Naive thymus-derived CD4-positive, alpha-beta T cell (primary cell): ENCODE measurements at regions not wholly inside any gene's neighbourhood (a gene's known extent, or its start where the extent isn't known, plus 50 kb on each side); places are given as distances from the start of the nearest gene placed in this dataset.

Source experiments
- ATAC-seq: fragments of 150-1000 bp; cut with Tn5 transposase; 2 replicates; pipeline ENCODE4 v1.10.0; 2021; ENCODE audit warnings: mild to moderate bottlenecking, moderate library complexity
- CTCF ChIA-PET: fragments of 350-600 bp; sonication (Branson Sonifier 250); formaldehyde crosslinking; loops from one replicate; lab custom pipeline; 2021; ENCODE audit warnings: antibody characterized with exemption; lab: Charles Lee
- POLR2A ChIA-PET: fragments of 350-600 bp; sonication (Branson Sonifier 250); formaldehyde crosslinking; loops from one replicate; lab custom pipeline; 2021; ENCODE audit warnings: antibody characterized with exemption, inconsistent platforms; lab: Charles Lee
- DNase-seq, 9 donors: peaks; one replicate each; pipeline versions ENCODE4 v3.0.0 to v3.0.0-alpha.2; 2020 to 2022; ENCODE audit warnings: mixed read lengths in 1 of 9
- H3K27ac ChIP-seq: one replicate; pipeline ENCODE4 v1.7.0; 2013; ENCODE audit warnings: mild to moderate bottlenecking, low read depth, low read length, moderate library complexity
- H3K27me3 ChIP-seq, 2 donors: one replicate each; pipeline ENCODE4 v1.7.0; 2013; ENCODE audit warnings: low read length in 2 of 2, mild to moderate bottlenecking in 2 of 2, moderate library complexity in 2 of 2; ENCODE audit not compliant: control insufficient read depth in 2 of 2, insufficient read depth in 2 of 2
- H3K36me3 ChIP-seq, 3 experiments: 1 replicate in 2 of 3; 2 replicates in 1 of 3; pipeline ENCODE4 v1.7.0; 2013; ENCODE audit warnings: low read length in 3 of 3, mild to moderate bottlenecking in 3 of 3, moderate library complexity in 1 of 3; ENCODE audit not compliant: insufficient read depth in 3 of 3, control insufficient read depth in 2 of 3
- H3K4me1 ChIP-seq, 2 donors: one replicate each; pipeline ENCODE4 v1.7.0; 2013; ENCODE audit warnings: low read length in 2 of 2, mild to moderate bottlenecking in 2 of 2, moderate library complexity in 1 of 2; ENCODE audit not compliant: control insufficient read depth in 2 of 2, insufficient read depth in 2 of 2
- H3K4me3 ChIP-seq: 2 replicates; pipeline ENCODE4 v1.7.0; 2013; ENCODE audit warnings: mild to moderate bottlenecking, low read length
- H3K9me3 ChIP-seq, 3 experiments: 1 replicate in 2 of 3; 2 replicates in 1 of 3; pipeline ENCODE4 v1.7.0; 2013; ENCODE audit warnings: low read length in 3 of 3; ENCODE audit not compliant: control insufficient read depth in 2 of 3
- H3K27ac Mint-ChIP-seq, 9 donors: one replicate each; pipeline ENCODE4 v1.8.0; 2020 to 2022; ENCODE audit warnings: mixed read lengths in 9 of 9, mild to moderate bottlenecking in 8 of 9, moderate library complexity in 5 of 9, inconsistent platforms in 2 of 9
- H3K27me3 Mint-ChIP-seq, 5 donors: one replicate each; pipeline ENCODE4 v1.8.0; 2021 to 2022; ENCODE audit warnings: mixed read lengths in 5 of 5, mild to moderate bottlenecking in 1 of 5
- H3K36me3 Mint-ChIP-seq, 5 donors: one replicate each; pipeline ENCODE4 v1.8.0; 2020 to 2022; ENCODE audit warnings: mixed read lengths in 5 of 5, mild to moderate bottlenecking in 3 of 5, inconsistent platforms in 1 of 5
- H3K4me1 Mint-ChIP-seq, 7 donors: one replicate each; pipeline ENCODE4 v1.8.0; 2020 to 2022; ENCODE audit warnings: mixed read lengths in 7 of 7, mild to moderate bottlenecking in 3 of 7, inconsistent platforms in 1 of 7
- H3K4me3 Mint-ChIP-seq, 10 donors: one replicate each; pipeline ENCODE4 v1.8.0; 2020 to 2022; ENCODE audit warnings: mild to moderate bottlenecking in 10 of 10, mixed read lengths in 10 of 10, moderate library complexity in 6 of 10, inconsistent platforms in 2 of 10
- H3K9me3 Mint-ChIP-seq, 11 donors: one replicate each; pipeline ENCODE4 v1.8.0; 2020 to 2022; ENCODE audit warnings: mixed read lengths in 11 of 11, mild to moderate bottlenecking in 4 of 11, inconsistent platforms in 1 of 11, moderate library complexity in 1 of 11
- intact Hi-C, 2 donors: fragments of 100-400 bp; cut with micrococcal nuclease; formaldehyde crosslinking; loops; one replicate each; pipeline ENCODE4 v1.15.1; 2023

GRCh38 chr22:22185217-22185616 is 59.4 kb upstream of the VPREB1 start:
- peaks cover 42 to 59% (median 52%) of the 10 kb centered on the region in 5 donors for H3K27me3 Mint-ChIP-seq

GRCh38 chr22:22184277-22184807 is 60.2 kb upstream of the VPREB1 start:
- intact Hi-C loops = no loop called here
- Histone ChIP-seq H3K4me3 (no peak overlapping the region), H3K4me1 (no peaks in the 10 kb centered on the region), H3K27me3 (no peaks in the 10 kb centered on the region), H3K9me3 (no peaks in the 10 kb centered on the region), H3K27ac (no peak overlapping the region), H3K36me3 (no peaks in the 10 kb centered on the region)
- ChIA-PET POLR2A (interaction anchor here (0.7 kb wide), 1 partner anchor 50 kb away, joined by 3 read pairs; no protein-coding TSS in a partner anchor), CTCF (interaction anchor here (1.1 to 2.8 kb wide), 3 partner anchors 11 to 52 kb away, joined by 3 to 10 read pairs (median 4); no protein-coding TSS in a partner anchor)
- peaks cover 33 to 51% (median 47%) of the 10 kb centered on the region in 5 donors for H3K27me3 Mint-ChIP-seq
- no peak overlapping the region for H3K4me3 Mint-ChIP-seq
- H3K27ac Mint-ChIP-seq = no peak overlapping the region
- no peak for DNase-seq
- peaks cover 0 to 9% (median 2%) of the 10 kb centered on the region in 11 donors for H3K9me3 Mint-ChIP-seq
- H3K4me1 Mint-ChIP-seq = no peaks in the 10 kb centered on the region
- ATAC-seq = no peak
- H3K36me3 Mint-ChIP-seq = peaks cover 0 to 4% (median 0%) of the 10 kb centered on the region in 5 donors

More at GRCh38 chr22:22185217-22185616, 59.4 kb upstream of the VPREB1 start:
- POLR2A ChIA-PET = no interaction called here
- Mint-ChIP-seq H3K4me1 (no peaks in the 10 kb centered on the region), H3K27ac (no peak overlapping the region), H3K9me3 (peaks cover 0 to 18% (median 3%) of the 10 kb centered on the region in 11 donors), H3K4me3 (no peak overlapping the region), H3K36me3 (peaks cover 0 to 4% (median 0%) of the 10 kb centered on the region in 5 donors)
- CTCF ChIA-PET = interaction anchor here (1.4 to 2.8 kb wide), 2 partner anchors 11 to 16 kb away, joined by 3 to 10 read pairs; no protein-coding TSS in a partner anchor
- H3K4me3 ChIP-seq = no peak overlapping the region
- ATAC-seq = no peak
- H3K27ac ChIP-seq = no peak overlapping the region
- intact Hi-C loops = no loop called here
- no peaks in the 10 kb centered on the region for H3K9me3 ChIP-seq
- H3K27me3 ChIP-seq = no peaks in the 10 kb centered on the region
- no peaks in the 10 kb centered on the region for H3K4me1 ChIP-seq
- no peaks in the 10 kb centered on the region for H3K36me3 ChIP-seq
- DNase-seq = no peak

- peaks cover 0 to 6% (median 0%) of the 10 kb centered on the region in 7 donors for H3K4me1 Mint-ChIP-seq
- no peak overlapping the region for H3K4me3 Mint-ChIP-seq
- no peak for DNase-seq
- H3K27me3 Mint-ChIP-seq = peaks cover 28 to 50% (median 40%) of the 10 kb centered on the region in 5 donors
- H3K36me3 Mint-ChIP-seq = peaks cover 0 to 4% (median 0%) of the 10 kb centered on the region in 5 donors
- H3K4me1 ChIP-seq = no peaks in the 10 kb centered on the region
- H3K27ac ChIP-seq = no peak overlapping the region
- CTCF ChIA-PET = interaction anchor here (0.9 kb wide), 1 partner anchor 18 kb away, joined by 3 read pairs; no protein-coding TSS in a partner anchor
- H3K9me3 ChIP-seq = no peaks in the 10 kb centered on the region
- no peak overlapping the region for H3K4me3 ChIP-seq
- no peaks in the 10 kb centered on the region for H3K36me3 ChIP-seq
- POLR2A ChIA-PET = no interaction called here
- intact Hi-C loops = no loop called here
- H3K27me3 ChIP-seq = no peaks in the 10 kb centered on the region
- no peak overlapping the region for H3K27ac Mint-ChIP-seq
- no peak for ATAC-seq
- peaks cover 0 to 4% (median 0%) of the 10 kb centered on the region in 11 donors for H3K9me3 Mint-ChIP-seq
These were observed 61.7 kb upstream of the VPREB1 start for GRCh38 chr22:22182990-22183264.

- Histone ChIP-seq H3K4me1 (no peaks in the 10 kb centered on the region), H3K27ac (no peak overlapping the region), H3K27me3 (no peaks in the 10 kb centered on the region), H3K4me3 (no peak overlapping the region), H3K36me3 (no peaks in the 10 kb centered on the region), H3K9me3 (no peaks in the 10 kb centered on the region)
- H3K9me3 Mint-ChIP-seq = peaks cover 0 to 4% (median 0%) of the 10 kb centered on the region in 11 donors
- H3K27ac Mint-ChIP-seq = no peak overlapping the region
- DNase-seq (no peak), ATAC-seq (no peak)
- H3K36me3 Mint-ChIP-seq = peaks cover 0 to 3% (median 0%) of the 10 kb centered on the region in 5 donors
- CTCF ChIA-PET = interaction anchor here (0.9 kb wide), 1 partner anchor 17 kb away, joined by 3 read pairs; no protein-coding TSS in a partner anchor
- POLR2A ChIA-PET = no interaction called here
- peaks cover 27 to 46% (median 40%) of the 10 kb centered on the region in 5 donors for H3K27me3 Mint-ChIP-seq
- peaks cover 0 to 6% (median 0%) of the 10 kb centered on the region in 7 donors for H3K4me1 Mint-ChIP-seq
- no peak overlapping the region for H3K4me3 Mint-ChIP-seq
- intact Hi-C loops = no loop called here
These were observed 62.2 kb upstream of the VPREB1 start for GRCh38 chr22:22182218-22182989.

- no peak for DNase-seq
- ATAC-seq = no peak
- H3K27me3 Mint-ChIP-seq = peaks cover 27 to 42% (median 35%) of the 10 kb centered on the region in 5 donors
- H3K4me3 Mint-ChIP-seq = no peak overlapping the region
- H3K9me3 Mint-ChIP-seq = no peaks in the 10 kb centered on the region
- Histone ChIP-seq H3K27ac (no peak overlapping the region), H3K9me3 (no peaks in the 10 kb centered on the region), H3K27me3 (no peaks in the 10 kb centered on the region), H3K36me3 (no peaks in the 10 kb centered on the region), H3K4me1 (no peaks in the 10 kb centered on the region), H3K4me3 (no peak overlapping the region)
- peaks cover 0 to 6% (median 0%) of the 10 kb centered on the region in 7 donors for H3K4me1 Mint-ChIP-seq
- intact Hi-C loops = no loop called here
- H3K27ac Mint-ChIP-seq = no peak overlapping the region
- ChIA-PET POLR2A (no interaction called here), CTCF (no interaction called here)
- H3K36me3 Mint-ChIP-seq = no peaks in the 10 kb centered on the region
These were observed 63.2 kb upstream of the VPREB1 start for GRCh38 chr22:22181341-22181850.

- Mint-ChIP-seq H3K36me3 (no peaks in the 10 kb centered on the region), H3K27me3 (peaks cover 25 to 42% (median 33%) of the 10 kb centered on the region in 5 donors), H3K4me3 (no peak overlapping the region), H3K27ac (no peak overlapping the region), H3K9me3 (no peaks in the 10 kb centered on the region), H3K4me1 (peaks cover 0 to 6% (median 0%) of the 10 kb centered on the region in 7 donors)
- intact Hi-C loops = no loop called here
- no peaks in the 10 kb centered on the region for H3K4me1 ChIP-seq
- ATAC-seq = no peak
- no peaks in the 10 kb centered on the region for H3K36me3 ChIP-seq
- CTCF ChIA-PET = no interaction called here
- POLR2A ChIA-PET = no interaction called here
- H3K9me3 ChIP-seq = no peaks in the 10 kb centered on the region
- DNase-seq = no peak
- no peak overlapping the region for H3K27ac ChIP-seq
- no peak overlapping the region for H3K4me3 ChIP-seq
- no peaks in the 10 kb centered on the region for H3K27me3 ChIP-seq
These were observed 63.8 kb upstream of the VPREB1 start for GRCh38 chr22:22180738-22181285.
